KG1 (cell line): ENCODE measurements at regions not wholly inside any gene's neighbourhood (a gene's known extent, or its start where the extent isn't known, plus 50 kb on each side); places are given as distances from the start of the nearest gene placed in this dataset.

ENCODE experiments used
- DNase-seq: peaks from one replicate; lab custom pipeline; 2025; lab: John Stamatoyannopoulos, UW

GRCh38 chr18:42401131-42401673 lies 446.2 kb downstream of the PIK3C3 start:
- no peak for DNase-seq

DNA sequence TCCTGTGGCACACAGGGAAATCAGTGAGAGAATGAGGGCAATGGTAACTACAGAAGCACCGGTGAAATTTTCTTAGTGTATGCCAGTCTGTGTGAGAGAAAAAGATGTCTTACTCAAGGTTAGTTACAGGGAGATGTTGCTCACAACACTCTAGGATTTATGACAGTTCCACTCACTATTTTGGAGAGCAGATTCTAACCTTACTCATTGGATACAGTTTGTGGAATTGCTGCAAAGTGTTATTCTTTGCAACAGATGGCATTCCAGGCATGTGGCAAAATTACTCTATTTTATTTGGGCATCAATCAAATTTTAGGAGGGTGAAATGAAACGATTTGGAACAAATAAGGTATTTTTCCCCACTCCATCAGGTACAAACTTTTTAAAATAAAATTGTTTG lies 449.1 kb downstream of the PIK3C3 start:
- DNase-seq = no peak

- DNase-seq = no peak
Observed at GRCh38 chr18:42409005-42409404, 454.0 kb downstream of the PIK3C3 start.

DNA sequence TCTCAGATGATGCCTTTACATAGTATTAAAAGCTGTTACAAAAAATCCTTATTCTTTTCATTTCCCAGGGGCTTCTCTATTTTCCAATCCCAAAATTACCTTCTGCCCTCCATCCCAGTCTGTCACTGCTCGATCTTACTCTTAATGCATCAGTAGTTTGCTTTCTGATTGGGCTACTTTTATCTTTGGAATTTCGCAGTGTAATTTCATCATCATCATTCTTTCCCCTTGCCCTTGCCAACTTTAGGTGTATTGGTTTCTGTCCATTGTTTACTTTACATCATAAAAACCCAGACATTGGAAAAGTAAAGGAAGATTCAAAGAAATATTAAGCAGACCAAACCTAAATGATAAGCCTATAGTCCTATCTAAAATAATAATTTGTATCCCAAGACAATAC lies 457.2 kb downstream of the PIK3C3 start:
- no peak for DNase-seq

GRCh38 chr18:42412896-42413295 lies 457.9 kb downstream of the PIK3C3 start:
- DNase-seq = no peak

DNA sequence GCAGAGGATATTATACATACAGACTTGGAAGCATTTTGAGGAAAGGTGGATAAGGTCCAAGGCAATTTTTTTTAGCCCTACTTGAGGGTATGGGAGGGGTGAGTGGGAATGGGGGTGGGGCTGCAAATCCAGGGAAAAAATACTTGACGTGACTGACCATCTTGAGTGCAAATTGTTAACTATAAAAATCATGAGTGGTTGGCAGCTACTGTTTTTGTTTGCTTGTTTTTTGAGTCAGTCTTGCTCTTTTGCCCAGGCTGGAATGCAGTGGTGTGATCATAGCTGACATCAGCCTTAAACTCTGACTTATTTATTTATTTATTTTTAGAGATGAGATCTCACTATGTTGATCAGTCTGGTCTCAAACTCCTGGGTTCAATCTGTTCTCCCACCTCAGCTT lies 458.8 kb downstream of the PIK3C3 start:
- DNase-seq = no peak

DNA sequence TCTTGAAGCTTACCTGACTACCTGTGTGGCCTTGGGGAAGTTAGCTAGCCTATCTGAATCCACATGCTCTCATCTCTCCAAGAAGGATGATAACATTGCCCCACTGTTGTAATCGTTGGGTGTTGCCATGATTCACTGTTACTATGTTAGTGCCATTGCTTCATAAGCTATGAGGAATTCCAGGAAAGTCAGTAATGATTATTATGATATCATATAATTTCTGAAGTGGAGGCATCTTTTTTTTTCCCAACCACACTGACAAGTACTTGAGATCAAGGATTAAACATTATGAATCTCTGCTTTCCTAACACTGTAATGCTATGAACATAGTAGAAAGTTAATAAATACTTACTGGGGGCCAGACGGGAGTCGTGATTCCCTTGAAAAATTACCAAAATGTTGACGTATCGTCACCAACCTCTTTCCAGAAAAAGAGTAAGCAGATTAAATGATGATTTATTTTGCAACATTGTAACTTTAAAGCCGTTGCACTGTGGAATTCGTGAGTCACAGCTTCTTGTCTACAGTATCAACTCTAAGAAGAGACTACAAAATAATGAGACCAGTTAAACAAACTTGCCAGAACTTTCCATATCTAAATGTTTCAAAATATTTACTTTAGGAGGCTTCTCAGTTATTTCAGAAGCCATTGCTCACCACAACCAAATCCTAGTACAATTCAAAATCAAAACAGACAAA lies 459.9 kb downstream of the PIK3C3 start:
- no peak for DNase-seq

DNA sequence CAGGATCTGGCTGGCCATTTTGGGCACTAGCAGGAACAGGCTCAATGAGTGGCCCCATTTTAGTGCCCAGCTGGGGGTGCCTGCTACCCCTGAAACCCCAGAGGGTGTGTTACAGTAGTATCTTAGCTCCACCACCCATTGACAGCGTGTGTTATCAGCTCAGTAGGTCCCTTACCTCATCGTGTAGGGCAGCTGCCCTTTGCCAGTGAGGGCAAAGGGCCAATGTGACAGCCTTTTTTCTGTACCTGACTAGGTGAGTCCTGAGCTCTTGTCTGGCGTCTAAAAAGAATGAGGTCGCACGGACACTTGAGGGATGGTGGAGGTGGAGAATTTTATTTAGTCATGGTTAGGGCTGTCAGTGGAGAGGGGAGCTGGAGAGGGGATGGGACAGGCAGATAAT lies 462.2 kb downstream of the PIK3C3 start:
- no peak for DNase-seq

DNA sequence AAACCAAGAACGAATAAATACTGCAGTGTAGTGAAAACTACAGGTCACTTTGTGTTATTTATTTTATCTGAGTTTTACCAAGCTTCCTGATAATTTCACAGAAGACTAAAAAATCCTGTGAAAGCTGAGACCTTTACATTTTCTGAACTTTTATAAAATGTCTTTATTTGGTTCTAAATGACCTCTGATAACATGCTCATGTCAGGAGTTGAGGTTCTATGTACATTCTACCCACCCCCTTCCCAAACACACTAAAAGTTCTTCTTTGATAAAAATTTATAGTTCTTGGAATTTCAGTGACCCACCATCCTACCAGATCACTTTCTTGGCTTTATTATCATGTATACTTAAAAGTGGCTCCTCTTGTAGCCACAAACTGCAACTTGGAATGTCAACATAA lies 463.1 kb downstream of the PIK3C3 start:
- no peak for DNase-seq

- DNase-seq = no peak
Observed at GRCh38 chr18:42425025-42425424, 470.0 kb downstream of the PIK3C3 start.

DNA sequence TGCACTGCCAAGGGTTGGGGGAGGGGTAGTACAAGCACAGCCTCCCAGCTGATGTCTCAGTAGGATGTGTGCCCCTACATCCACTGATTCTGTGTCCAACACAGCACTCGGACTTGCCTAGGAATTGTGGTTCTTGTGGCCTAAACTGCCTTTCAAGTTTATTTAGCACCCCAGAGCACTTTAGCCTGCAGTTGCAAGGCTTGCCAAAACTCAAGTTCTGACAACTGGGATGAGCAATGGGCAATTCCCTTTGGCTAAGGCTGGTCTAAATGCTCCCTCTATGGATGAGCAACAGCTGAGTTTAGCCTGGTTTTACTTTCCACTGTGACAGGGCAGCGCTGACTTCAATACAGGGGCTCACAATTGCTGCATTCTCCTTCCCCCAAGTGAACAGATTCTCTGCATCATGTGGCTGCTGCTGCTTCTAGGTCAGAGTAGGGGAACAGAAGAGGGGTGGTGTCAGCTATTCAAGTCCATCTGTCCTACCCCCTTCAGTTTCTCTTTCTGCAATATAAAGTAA lies 471.5 kb downstream of the PIK3C3 start:
- DNase-seq = no peak

DNA sequence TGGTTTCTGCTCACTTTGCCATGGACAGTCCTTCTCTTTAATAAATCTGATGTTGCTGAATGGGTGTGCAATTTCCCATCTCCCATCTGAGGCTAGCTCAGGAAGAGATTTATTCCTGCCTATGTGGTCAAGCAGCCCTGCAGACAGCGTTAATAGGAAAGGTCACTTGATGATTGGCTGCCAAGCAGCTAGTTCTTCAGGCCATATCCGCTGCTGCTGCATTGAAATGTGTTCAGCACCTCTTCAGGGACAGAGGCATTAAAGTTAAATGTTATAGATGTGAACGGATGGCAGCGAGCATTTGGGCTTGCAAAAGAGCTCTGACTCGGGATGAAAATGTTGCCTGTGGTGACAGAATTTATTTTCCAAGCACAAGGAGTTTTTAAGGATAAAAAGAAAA lies 474.2 kb downstream of the PIK3C3 start:
- DNase-seq = no peak

DNA sequence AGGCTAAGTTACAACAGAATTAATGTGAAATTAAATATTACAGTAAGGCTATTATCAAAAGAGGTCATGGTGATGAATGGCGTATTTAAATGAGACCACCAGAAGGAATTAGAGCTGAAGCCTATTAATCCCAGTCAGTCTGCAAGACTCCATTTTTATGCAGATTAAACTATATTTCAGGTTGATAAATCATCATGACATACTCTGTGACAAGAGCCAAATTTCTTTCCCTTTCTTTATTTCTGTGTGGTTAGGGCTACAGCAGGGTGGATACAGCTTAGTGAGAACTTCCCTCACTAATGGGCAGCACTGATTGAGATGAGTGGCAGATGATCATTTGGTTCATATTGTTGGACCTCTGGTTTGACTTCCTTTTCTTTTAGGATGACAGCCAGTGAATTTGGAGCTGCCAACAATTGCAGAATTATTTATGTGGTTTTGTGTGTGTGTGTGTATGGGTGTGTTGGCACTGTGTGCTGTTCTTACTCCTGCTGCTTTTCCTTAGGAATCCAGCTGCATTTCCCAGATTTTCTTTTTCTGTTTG lies 481.3 kb downstream of the PIK3C3 start:
- DNase-seq = no peak

- DNase-seq = no peak
Observed at GRCh38 chr18:42437001-42437400, 482.0 kb downstream of the PIK3C3 start.

DNA sequence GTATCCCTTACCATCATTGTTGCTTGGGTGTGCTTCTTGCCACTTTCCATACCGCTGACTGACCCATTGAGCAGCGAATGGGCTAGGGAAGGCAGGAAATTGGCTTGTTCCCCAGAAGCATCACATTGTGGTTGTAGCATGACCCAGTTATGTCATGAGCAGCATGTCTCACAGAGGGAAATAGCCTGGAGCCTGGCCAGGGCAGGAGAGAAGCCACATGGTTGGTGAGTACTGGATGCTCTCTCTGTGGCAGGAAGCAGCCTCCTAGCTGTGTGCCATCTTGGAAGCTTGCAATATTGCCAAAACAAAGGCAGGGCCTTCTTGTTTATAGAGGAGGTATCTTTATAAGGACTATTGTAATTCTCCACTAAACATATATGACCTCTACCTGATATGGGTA lies 482.6 kb downstream of the PIK3C3 start:
- DNase-seq = no peak

GRCh38 chr18:42442656-42443055 lies 487.6 kb downstream of the PIK3C3 start:
- DNase-seq = no peak

DNA sequence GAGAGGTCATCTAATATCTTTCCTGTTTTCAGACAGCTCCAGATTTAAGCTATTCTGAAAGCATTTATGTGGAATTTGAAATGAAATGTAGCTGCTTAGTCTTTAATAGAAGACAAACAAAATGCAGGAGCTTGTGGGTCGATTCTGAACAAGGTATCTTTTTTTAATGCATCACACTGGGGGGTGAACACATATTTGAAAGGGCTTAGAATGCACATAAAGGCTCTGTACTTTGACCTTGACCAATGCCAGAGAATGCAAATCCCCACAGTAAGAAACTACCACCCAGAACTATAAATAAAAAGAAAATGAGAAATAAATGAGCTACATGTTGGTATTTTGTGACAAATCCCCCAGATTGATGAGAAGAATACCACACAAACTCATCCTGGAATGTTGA lies 489.3 kb downstream of the PIK3C3 start:
- DNase-seq = no peak

DNA sequence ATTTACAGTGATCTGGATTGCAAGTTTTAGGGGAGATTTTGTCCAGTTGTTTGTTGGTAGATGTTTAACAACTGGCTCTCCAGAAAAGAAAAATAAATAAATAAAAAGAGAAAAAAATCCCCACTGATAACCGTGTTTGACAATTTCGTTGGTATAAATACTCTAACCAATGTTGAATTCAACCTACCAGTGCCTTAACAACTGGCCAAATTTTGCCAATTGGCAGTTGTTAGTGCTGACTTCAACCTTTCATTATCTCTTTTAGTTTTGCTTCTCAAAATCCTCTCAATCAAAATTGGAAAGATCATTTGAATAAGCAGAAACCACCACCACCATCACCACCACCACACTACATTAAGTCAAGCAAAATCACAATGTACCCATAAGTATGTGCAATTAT lies 490.3 kb downstream of the PIK3C3 start:
- DNase-seq = no peak

DNA sequence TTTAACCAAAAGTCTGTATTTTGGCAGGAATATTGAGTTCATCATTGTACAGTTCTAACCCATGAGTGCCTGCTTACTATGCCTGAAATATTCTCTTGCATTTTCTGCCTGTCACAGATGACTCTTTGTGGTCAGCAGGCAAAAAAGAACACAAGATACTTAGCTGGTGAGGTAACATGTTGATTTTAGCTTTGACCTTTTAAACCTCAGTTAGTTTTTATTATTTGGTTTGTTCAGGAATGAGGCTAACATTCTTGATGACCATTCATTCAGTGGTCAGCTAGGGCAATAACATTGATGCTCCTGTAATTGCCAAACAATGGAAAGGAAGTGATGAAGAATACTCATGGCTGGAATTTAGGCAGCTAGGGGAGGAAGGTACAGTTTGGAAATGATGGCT lies 491.2 kb downstream of the PIK3C3 start:
- DNase-seq = no peak

DNA sequence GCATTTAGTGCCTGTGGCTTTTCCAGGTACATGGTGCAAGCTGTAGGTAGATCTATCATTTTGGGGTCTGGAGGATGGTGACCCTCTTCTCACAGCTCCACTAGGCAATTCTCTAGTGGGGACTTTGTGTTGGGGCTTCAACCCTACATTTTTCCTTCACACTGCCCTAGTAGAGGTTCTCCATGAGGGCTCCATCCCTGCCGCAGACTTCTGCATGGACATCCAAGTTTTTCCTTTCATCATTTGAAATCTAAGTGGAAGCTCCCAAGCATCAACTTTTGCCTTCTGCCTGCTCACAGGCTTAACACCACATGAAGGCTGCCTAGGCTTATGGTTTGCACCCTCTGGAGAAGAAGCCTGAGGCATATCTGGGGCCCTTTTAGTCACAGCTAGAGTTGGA lies 492.7 kb downstream of the PIK3C3 start:
- DNase-seq = no peak

DNA sequence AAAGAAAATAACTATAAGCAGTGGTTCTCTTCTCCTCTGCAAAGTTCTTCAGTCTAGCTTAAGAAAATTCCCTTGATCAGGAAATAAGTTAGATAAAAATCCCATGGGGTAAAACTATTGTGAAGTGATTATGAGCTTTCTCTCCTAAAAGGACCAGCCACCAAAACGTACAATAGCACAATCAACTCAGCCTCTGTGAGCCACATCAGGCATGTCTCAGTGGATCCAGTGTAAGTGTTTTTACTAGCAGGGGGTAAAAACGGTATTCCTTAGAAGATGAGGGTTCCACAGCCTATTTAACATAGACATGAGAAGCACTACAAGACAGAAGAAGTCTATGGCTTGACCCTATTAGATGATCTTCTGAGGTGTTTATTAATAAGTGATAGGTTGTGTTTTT lies 503.2 kb downstream of the PIK3C3 start:
- no peak for DNase-seq

- DNase-seq = no peak
Observed at GRCh38 chr18:42459873-42460272, 504.8 kb downstream of the PIK3C3 start.

DNA sequence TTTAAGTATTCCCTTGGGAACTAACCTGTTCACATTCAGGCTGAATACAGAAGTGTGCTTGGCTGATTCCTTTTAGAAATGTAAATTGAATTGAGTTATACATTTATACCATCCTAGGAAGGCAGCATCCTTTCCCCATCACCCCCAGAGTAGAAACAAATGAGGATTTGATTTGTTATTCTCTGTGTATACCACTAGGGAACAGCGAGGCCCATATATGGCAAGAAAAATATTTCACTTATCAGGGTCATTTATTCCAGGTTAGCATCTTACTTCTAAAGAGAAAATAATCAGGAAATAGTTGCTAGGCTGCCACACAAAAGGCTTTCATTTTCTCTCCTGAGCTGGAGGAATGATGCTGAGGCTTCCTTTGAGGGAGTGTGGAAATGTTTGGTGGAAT lies 516.9 kb downstream of the PIK3C3 start:
- DNase-seq = no peak

DNA sequence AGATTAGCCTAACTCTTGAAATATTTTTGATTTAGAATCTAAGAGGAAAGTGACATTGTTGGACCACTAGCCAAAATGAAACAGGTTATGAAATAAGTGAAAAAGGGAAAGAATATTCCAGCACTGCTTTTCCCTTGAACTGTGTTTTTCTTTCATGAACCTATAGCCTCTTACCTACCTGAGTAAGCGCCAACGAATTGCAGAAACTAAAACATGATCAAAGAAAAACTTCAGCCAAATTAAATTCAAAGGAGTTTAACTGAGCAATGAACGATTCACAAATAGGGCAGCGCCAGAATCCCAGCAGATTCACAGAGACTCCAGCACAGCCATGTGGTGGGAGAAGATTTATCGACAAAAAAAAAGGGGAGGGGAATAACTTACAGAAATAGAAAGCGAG lies 518.6 kb downstream of the PIK3C3 start:
- no peak for DNase-seq
